ENCODE measurements at regions not wholly inside any gene's neighbourhood (a gene's known extent, or its start where the extent isn't known, plus 50 kb on each side); places are given as distances from the start of the nearest gene placed in this dataset.

GRCh38 chr2:240333985-240334384, 101.5 kb upstream of the GPC1 start:
- TF ChIP-seq, protein P1, sequence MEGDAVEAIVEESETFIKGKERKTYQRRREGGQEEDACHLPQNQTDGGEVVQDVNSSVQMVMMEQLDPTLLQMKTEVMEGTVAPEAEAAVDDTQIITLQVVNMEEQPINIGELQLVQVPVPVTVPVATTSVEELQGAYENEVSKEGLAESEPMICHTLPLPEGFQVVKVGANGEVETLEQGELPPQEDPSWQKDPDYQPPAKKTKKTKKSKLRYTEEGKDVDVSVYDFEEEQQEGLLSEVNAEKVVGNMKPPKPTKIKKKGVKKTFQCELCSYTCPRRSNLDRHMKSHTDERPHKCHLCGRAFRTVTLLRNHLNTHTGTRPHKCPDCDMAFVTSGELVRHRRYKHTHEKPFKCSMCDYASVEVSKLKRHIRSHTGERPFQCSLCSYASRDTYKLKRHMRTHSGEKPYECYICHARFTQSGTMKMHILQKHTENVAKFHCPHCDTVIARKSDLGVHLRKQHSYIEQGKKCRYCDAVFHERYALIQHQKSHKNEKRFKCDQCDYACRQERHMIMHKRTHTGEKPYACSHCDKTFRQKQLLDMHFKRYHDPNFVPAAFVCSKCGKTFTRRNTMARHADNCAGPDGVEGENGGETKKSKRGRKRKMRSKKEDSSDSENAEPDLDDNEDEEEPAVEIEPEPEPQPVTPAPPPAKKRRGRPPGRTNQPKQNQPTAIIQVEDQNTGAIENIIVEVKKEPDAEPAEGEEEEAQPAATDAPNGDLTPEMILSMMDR (IDR thresholded peaks at IDR 0.05; ENCODE audit: low read depth, low read length) = no peak
- TF ChIP-seq POLR2A (IDR thresholded peaks at IDR 0.05; ENCODE audit: extremely low read depth, insufficient read length) (no peak), MYC (IDR thresholded peaks at IDR 0.05; ENCODE audit: low read depth, low read length) (no peak), MAX (IDR thresholded peaks at IDR 0.05; ENCODE audit: low read depth, low read length) (no peak)

Data from NB4 (cell line).